T-helper 1 cell treated with Interleukin-12 subunit alpha and Interleukin-12 subunit beta and Interleukin-4 antibody, amounts not matched to agents 30 μg/mL and 1 μg/mL, for 36 hours (primary cell): ENCODE measurements at regions not wholly inside any gene's neighbourhood (a gene's known extent, or its start where the extent isn't known, plus 50 kb on each side); places are given as distances from the start of the nearest gene placed in this dataset.

Experiments used
- H3K27ac Mint-ChIP-seq: one replicate; pipeline ENCODE4 v1.8.0; 2021; ENCODE audit warnings: mild to moderate bottlenecking, mixed read lengths
- H3K27me3 Mint-ChIP-seq: one replicate; pipeline ENCODE4 v1.8.0; 2021; ENCODE audit warnings: low read depth, mixed read lengths
- H3K36me3 Mint-ChIP-seq: one replicate; pipeline ENCODE4 v1.8.0; 2021; ENCODE audit warnings: low read depth, mixed read lengths
- H3K4me1 Mint-ChIP-seq: one replicate; pipeline ENCODE4 v1.8.0; 2021; ENCODE audit warnings: low read depth, mixed read lengths
- H3K4me3 Mint-ChIP-seq: one replicate; pipeline ENCODE4 v1.8.0; 2021; ENCODE audit warnings: mild to moderate bottlenecking, moderate library complexity, mixed read lengths
- H3K9me3 Mint-ChIP-seq: one replicate; pipeline ENCODE4 v1.8.0; 2021; ENCODE audit warnings: mixed read lengths

DNA sequence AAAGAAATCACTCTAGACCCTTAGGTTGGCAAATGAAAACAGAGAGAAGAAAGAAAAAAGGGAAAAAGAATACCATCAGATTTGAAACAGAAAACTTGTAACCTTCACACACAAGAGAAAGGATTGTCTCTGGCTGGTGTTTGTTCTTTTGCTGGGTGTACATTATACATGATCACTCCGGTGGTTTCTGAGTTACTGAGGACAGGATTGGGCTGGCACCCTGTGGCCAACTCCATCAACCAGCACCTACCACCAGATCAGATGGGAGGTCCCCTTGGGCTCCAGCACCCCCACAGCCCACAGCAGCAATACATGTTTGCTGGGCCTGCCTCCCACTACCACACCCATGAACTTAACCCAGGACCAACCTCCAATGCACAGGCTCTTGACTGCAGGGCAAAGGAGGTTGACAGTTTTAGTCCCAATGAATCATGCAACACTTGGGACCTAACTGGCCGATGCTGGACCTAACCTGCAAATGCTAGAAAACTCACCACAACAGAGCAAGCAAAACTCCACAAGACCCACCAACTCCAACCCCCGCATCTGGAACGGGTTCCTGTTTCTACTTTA, 308.3 kb downstream of the SOX9 start:
- peaks cover 3% of the 10 kb centered on the region for H3K27me3 Mint-ChIP-seq
- H3K9me3 Mint-ChIP-seq: no peaks in the 10 kb centered on the region
- H3K4me1 Mint-ChIP-seq: no peaks in the 10 kb centered on the region
- no peaks in the 10 kb centered on the region for H3K36me3 Mint-ChIP-seq
- H3K27ac Mint-ChIP-seq: no peak overlapping the region
- H3K4me3 Mint-ChIP-seq: no peak overlapping the region

DNA sequence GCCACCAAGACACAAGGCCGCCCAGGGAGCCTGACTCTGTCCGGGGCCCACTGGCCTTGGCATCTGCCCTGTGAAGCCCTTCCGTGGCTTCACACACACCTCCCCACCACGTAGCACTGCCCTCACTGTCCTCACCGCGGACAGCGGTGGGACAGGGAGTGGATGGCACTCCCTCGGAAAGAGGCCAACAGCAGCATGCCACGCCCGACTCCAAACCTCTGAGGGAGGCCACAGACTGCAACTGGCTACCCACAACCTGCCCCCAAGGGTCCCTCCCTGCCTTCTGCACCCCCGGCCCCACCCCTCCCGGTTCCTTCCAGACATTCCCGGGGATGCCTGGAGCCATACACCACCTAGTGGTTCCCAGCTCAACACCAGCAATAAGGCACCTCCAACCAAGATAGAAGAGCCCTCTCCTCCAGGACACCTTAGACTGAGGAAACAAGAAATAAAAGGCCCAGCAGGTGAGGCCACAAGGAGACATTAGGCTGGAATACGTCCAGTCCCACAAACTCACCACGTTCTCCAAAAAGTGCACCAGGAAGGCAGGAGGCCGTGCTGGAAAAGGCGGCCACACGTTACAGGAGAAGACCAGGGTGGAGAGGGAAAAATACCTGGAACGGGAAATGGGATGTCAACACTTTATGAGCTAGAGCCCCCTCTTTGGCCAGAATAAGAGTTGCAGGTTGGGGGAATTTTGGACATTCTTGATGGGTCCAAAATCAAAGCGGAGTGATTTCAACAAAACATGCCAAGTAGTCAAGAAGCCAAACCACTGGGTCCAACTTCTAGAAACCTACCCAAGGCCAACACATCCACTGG, 310.0 kb downstream of the SOX9 start:
- H3K4me1 Mint-ChIP-seq: no peaks in the 10 kb centered on the region
- no peak overlapping the region for H3K4me3 Mint-ChIP-seq
- H3K9me3 Mint-ChIP-seq: no peaks in the 10 kb centered on the region
- peaks cover 3% of the 10 kb centered on the region for H3K27me3 Mint-ChIP-seq
- H3K36me3 Mint-ChIP-seq: no peaks in the 10 kb centered on the region
- no peak overlapping the region for H3K27ac Mint-ChIP-seq

DNA sequence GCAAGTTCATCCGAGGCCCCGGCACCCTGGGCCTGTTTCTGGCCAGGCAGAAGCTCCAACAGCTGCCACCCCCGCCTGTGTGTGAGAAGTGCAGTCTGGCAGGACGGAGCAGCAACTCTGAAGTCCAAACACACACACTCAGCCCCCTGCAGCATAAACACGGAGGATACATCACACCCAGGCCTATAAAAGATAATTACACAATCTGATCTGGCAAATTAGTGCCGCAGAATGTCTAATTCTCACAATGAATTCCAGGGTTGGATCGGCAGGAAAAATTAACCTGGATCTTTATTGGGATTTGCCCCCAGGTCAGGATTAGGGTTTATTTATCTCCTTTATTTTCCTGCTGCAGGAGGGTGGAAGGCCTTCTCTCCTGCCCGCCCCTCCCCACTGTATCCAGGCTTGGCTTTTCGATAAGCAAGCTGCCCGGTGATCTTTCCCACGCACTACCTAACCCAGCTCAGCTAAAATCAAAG, 311.4 kb downstream of the SOX9 start:
- Mint-ChIP-seq H3K36me3 (no peaks in the 10 kb centered on the region), H3K4me1 (no peaks in the 10 kb centered on the region), H3K9me3 (no peaks in the 10 kb centered on the region), H3K27me3 (peaks cover 3% of the 10 kb centered on the region), H3K4me3 (no peak overlapping the region), H3K27ac (no peak overlapping the region)

DNA sequence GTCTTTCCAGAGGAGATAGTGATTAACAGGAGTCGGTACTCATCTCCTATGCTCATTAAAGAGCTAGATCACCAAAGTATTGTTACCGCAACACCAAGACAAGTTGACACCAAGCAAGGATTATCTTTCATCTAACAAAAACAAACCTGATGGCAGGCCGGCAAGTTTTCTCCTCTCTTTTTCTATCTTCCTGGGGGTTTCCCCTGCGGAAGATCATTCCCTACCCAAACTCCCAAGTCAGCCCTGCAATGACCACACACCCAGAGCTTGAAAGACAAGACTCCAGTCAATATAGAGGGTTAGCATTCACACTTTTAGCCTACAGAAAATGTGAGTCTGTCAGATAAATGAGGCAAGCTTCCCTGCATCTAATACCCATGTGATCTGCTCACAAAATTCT, 312.1 kb downstream of the SOX9 start:
- Mint-ChIP-seq H3K4me1 (no peaks in the 10 kb centered on the region), H3K27ac (no peak overlapping the region), H3K27me3 (peaks cover 3% of the 10 kb centered on the region), H3K4me3 (no peak overlapping the region), H3K36me3 (no peaks in the 10 kb centered on the region), H3K9me3 (no peaks in the 10 kb centered on the region)

DNA sequence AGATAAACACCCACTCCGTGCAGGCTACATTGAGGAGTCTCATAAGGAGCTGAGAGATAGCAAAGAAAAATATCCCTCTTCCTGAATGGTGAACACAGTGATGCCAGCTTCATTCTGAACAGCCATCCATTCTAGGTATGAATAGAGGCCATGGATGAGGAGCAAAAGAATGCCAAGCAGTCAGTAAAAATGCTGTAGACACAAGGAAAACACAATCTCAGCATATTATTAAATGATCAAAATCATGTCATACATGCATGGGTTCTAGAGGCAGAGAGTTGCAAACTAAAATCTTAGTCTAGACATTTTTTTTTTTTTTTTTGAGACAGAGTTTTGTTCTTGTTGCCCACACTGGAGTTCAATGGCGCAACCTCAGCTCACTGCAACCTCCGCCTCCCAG, 313.0 kb downstream of the SOX9 start:
- no peaks in the 10 kb centered on the region for H3K9me3 Mint-ChIP-seq
- no peaks in the 10 kb centered on the region for H3K36me3 Mint-ChIP-seq
- H3K4me3 Mint-ChIP-seq: no peak overlapping the region
- no peak overlapping the region for H3K27ac Mint-ChIP-seq
- no peaks in the 10 kb centered on the region for H3K4me1 Mint-ChIP-seq
- H3K27me3 Mint-ChIP-seq: peaks cover 3% of the 10 kb centered on the region

DNA sequence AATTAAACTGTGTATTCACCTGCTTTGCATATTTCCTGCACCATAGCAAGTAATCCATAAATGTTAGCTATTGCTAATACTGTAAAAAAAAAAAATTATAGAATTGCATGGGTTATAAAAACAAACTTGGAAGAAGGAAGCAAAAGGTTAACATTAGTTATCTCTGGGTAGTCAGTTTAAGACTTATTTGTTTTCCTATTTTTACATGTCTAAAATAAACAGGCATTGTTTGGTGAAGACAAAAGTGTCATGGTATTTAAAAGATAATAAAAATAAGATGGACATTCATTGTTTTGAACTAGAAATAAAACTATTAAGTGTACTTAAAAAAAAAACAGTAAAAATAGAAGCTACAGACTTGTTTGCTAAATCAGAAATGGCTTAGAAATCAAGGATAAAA, 313.8 kb downstream of the SOX9 start:
- Mint-ChIP-seq H3K4me1 (no peaks in the 10 kb centered on the region), H3K27ac (no peak overlapping the region), H3K4me3 (no peak overlapping the region), H3K27me3 (peaks cover 3% of the 10 kb centered on the region), H3K36me3 (no peaks in the 10 kb centered on the region), H3K9me3 (no peaks in the 10 kb centered on the region)

DNA sequence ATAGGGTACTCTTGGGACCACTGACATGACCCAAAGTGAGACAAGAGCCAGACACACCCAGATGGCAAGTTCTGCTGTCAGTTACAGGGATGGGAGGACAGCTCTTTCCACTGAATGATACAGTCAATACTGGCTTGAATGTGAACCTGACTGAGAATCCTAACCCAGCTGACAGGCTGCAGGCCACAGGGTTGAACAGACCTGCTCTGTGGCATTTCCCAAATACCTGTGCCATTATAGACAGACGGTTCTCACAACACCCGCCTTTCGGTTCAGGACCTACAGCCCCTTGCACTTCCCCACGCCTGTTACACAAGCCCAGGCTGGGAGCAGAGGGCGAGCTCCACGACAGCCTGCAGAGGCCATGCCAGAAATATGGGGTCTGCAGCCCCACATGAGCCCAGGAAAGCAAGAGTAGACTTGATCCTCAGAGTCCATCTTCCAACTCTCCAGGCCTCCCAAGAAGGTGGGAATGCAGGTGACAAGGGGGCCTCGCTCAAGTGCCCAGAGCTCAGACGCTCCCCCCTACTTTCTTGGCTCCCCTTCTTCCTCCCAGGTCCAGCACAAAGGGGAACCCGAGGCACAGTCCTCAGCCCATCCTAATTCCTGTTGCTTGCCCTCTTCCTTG, 314.3 kb downstream of the SOX9 start:
- Mint-ChIP-seq H3K27ac (no peak overlapping the region), H3K9me3 (no peaks in the 10 kb centered on the region), H3K4me3 (no peak overlapping the region), H3K27me3 (peaks cover 3% of the 10 kb centered on the region), H3K4me1 (no peaks in the 10 kb centered on the region), H3K36me3 (no peaks in the 10 kb centered on the region)

DNA sequence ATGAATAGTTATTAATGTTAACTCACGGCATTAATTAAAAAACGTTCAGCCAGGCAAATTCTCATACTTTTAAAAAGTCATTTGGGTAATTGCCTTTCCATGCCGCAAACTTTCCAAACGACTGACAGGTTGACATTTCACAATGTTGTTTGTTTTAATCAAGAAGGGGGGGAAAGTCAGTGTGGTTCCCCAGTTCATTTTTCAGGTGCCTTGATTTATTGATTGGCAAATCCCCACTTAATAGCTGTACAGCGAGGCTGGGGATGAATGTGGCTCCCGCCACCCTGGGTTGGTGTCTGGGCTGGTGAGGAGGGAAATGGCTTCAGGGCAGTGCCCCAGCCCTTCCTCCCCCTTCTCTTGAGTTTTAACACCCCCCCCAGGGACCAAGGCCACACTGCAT, 318.0 kb downstream of the SOX9 start:
- no peaks in the 10 kb centered on the region for H3K36me3 Mint-ChIP-seq

DNA sequence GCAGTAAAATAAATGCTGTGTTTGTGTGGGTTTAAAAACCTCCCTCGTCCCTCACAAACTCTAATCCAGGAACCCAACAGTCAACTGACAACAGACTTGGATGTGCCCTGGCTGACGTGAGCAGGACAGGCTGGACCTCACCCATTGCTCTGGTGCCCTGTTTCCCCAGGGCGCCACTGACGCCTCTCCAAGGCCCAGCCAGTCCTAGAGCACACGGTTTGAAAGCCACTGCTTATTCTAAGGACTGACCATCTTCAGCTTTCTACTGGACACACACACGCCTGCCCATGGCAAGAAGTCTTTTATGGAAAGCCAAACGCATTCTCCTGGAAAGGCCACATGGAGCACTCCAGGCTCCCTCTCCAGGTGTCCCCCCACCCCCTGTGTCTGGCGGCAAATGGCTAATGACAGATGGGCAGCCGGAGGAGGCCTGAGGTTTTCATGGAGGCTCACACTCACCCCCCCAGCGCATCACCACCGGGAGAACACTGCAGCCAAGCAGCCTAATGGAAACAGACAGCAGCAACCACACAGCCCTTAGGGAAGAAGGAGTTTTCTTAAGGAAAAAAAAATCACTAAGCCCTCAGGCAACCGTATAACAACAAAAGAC, 319.2 kb downstream of the SOX9 start:
- Mint-ChIP-seq H3K27ac (no peak overlapping the region), H3K36me3 (no peaks in the 10 kb centered on the region), H3K27me3 (no peaks in the 10 kb centered on the region), H3K4me1 (no peaks in the 10 kb centered on the region), H3K9me3 (no peaks in the 10 kb centered on the region), H3K4me3 (no peak overlapping the region)

More for the DNA sequence above, 318.0 kb downstream of the SOX9 start:
- Mint-ChIP-seq H3K4me3 (no peak overlapping the region), H3K4me1 (no peaks in the 10 kb centered on the region), H3K27ac (no peak overlapping the region), H3K27me3 (no peaks in the 10 kb centered on the region), H3K9me3 (no peaks in the 10 kb centered on the region)

DNA sequence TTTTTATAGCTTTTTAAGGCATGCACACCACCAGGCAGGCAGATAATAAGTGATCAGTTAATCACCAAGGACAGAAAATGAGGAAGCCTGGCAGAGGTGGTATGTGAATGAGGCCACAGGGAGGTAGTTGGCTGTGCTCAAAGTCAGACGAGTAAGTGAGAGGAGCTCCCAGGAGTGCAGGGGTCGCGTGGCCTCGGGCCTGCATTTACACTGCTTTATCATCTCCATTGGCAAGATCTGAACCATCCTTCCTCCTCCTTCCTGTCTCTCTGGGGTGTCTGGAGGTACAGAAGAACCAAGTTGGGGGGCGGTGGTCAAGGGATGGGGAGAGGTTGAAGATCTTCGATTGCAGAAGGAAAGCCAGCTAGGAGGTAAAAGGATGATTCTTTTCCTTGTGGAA, 320.1 kb downstream of the SOX9 start:
- H3K9me3 Mint-ChIP-seq: no peaks in the 10 kb centered on the region
- H3K4me3 Mint-ChIP-seq: no peak overlapping the region
- H3K27me3 Mint-ChIP-seq: no peaks in the 10 kb centered on the region
- no peaks in the 10 kb centered on the region for H3K36me3 Mint-ChIP-seq
- no peaks in the 10 kb centered on the region for H3K4me1 Mint-ChIP-seq
- H3K27ac Mint-ChIP-seq: no peak overlapping the region

DNA sequence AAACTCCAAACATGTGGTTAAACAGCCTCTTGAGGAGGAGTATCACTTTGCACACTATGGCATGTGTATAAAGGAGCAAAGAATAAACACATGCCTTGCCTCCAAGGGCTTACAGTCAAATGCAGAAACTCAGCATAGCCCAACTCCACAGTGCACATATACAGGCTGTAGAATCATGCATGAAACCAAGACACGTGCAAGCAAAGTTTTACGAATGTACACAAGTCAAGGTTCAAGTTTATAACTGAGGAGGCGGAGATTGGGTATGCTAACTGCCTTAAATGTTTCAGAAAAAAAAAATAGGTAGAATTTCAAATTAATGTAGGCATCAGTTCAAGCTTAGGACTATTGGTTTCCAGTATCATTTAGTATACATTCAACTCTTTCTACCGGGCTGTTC, 321.1 kb downstream of the SOX9 start:
- H3K4me3 Mint-ChIP-seq: no peak overlapping the region
- no peaks in the 10 kb centered on the region for H3K36me3 Mint-ChIP-seq
- H3K27ac Mint-ChIP-seq: no peak overlapping the region
- H3K27me3 Mint-ChIP-seq: no peaks in the 10 kb centered on the region
- no peaks in the 10 kb centered on the region for H3K4me1 Mint-ChIP-seq
- H3K9me3 Mint-ChIP-seq: no peaks in the 10 kb centered on the region

DNA sequence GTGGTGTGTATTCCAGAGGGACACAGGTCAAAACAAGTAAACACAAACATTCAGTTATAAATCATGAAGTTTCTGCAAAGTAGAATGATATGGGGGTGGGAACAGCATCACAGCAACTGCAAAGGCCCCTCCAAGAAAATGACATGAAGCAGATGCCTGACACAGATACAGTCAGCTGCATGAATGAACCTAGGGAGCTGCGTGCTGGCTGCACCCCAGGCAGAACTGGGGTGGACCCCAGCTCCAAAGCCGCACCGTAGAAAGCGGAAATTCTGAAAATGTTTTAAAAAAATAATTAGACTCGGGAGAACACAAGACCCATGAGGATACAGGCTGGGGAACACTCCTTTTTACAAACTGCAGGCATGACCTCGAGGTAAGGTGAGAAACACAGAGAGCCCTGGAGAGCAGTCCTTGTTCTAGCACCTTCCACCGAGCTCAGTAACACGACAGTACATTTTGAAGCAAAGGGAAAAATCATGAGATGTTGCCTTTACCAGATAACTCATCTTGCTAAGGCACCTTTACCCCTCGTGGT, 323.8 kb downstream of the SOX9 start:
- Mint-ChIP-seq H3K36me3 (no peaks in the 10 kb centered on the region), H3K4me1 (no peaks in the 10 kb centered on the region), H3K4me3 (no peak overlapping the region), H3K27ac (no peak overlapping the region), H3K9me3 (no peaks in the 10 kb centered on the region), H3K27me3 (no peaks in the 10 kb centered on the region)

DNA sequence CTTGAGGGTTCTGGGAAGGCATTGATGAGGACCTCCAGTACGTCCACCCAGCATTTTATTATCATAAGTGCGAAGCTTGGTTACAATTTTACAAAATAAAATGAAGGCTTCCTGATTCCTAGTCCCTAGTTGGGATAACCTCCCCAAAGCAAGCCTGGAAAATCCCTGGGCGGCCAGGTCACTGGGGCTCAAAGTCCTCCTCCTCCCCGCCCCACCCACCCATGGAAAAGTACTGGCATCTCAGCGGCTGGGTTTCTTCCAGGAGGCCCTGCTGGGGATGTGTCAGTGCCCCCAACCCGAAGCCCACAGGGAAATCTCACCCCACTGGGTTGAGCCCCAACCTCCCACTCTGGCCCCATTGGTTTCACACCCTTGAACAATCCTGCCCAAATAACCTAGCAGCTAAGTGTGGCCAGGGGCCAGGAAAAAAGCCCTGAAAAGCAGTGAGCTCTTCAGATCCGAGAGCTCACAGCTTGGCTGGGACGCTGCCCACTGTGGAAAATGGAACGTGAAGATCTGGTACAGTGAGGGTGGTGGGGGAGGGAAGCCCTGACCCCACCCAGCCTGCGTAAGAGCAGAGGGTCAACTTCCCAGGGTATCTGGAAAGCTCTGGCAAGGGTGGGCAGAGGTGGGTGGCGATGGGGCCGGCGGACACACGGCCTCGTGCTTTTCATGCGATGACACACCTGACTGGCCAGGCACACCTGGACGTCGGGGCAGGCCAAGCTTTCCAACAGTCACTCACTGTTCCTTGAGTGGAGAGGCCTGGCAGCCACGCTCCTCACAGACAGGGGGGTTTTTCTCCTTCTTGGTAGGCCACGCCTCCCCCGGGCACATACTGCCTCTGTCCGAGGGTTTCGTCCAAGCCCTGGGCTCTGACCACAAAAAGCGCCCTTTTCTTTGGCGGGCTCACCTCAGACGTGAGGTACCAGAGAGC, 324.5 kb downstream of the SOX9 start:
- Mint-ChIP-seq H3K27ac (no peak overlapping the region), H3K27me3 (no peaks in the 10 kb centered on the region), H3K36me3 (no peaks in the 10 kb centered on the region), H3K9me3 (no peaks in the 10 kb centered on the region), H3K4me3 (no peak overlapping the region), H3K4me1 (no peaks in the 10 kb centered on the region)

DNA sequence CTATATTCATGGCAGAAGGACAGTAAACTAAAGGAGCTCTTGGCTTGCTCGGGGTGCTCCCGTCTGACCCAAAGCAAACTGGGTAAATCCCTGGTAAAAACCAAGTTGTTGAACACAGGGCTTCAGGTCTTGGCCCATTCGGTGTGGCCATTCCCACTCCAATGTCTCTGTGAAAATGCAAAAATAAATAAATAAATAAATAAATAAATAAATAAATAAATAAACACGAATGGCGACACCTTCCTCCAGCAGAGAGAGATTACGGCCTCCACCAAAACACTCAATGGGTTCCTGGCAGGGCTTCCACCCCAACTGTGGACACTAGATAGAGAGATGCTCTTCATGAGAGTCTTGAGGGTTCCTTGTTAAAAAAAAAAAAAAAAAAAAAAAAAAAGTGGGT, 325.3 kb downstream of the SOX9 start:
- no peak overlapping the region for H3K27ac Mint-ChIP-seq
- no peaks in the 10 kb centered on the region for H3K36me3 Mint-ChIP-seq
- H3K4me3 Mint-ChIP-seq: no peak overlapping the region
- no peaks in the 10 kb centered on the region for H3K9me3 Mint-ChIP-seq
- no peaks in the 10 kb centered on the region for H3K27me3 Mint-ChIP-seq
- no peaks in the 10 kb centered on the region for H3K4me1 Mint-ChIP-seq
